GM13977 (cell line): ENCODE measurements at regions not wholly inside any gene's neighbourhood (a gene's known extent, or its start where the extent isn't known, plus 50 kb on each side); places are given as distances from the start of the nearest gene placed in this dataset.

Experiments
- DNase-seq: peaks from one replicate; pipeline ENCODE4 v3.0.0; 2012; ENCODE audit warnings: low spot score
- CTCF ChIP-seq: IDR thresholded peaks from 2 replicates; pipeline ENCODE4 v1.5.1; 2012; ENCODE audit warnings: mild to moderate bottlenecking, control low read depth; ENCODE audit not compliant: insufficient read depth; ENCODE audit errors: extremely low read depth, missing control alignments
- in situ Hi-C: fragments of 300-500 bp; cut with MboI; formaldehyde crosslinking; loops from one replicate; pipeline ENCODE4 v1.12.0; 2022; ENCODE audit warnings: low sequenced_read_pairs, low pct_unique_long_range_greater_than_20kb, mixed read lengths, inconsistent platforms; ENCODE audit not compliant: unreplicated experiment

- TF ChIP-seq CTCF, result no peak
- in situ Hi-C loops, result no loop called here
- DNase-seq, result no peak
Measured at GRCh38 chr10:42936580-42936979, 140.3 kb upstream of the RET start.

GRCh38 chr10:42937048-42937447 lies 139.8 kb upstream of the RET start:
- DNase-seq, result no peak
- in situ Hi-C loops, result no loop called here
- no peak for TF ChIP-seq CTCF

- no peak for TF ChIP-seq CTCF
- in situ Hi-C loops, result no loop called here
- DNase-seq, result no peak
Measured at GRCh38 chr10:42937649-42938180, 139.2 kb upstream of the RET start.

- in situ Hi-C loops, result no loop called here
Measured at GRCh38 chr10:42938351-42938750, 138.5 kb upstream of the RET start.

GRCh38 chr10:42939237-42939636 lies 137.6 kb upstream of the RET start:
- DNase-seq, result no peak
- in situ Hi-C loops, result no loop called here
- no peak for TF ChIP-seq CTCF

More at GRCh38 chr10:42938351-42938750, 138.5 kb upstream of the RET start:
- no peak for DNase-seq
- TF ChIP-seq CTCF, result no peak

- no peak for DNase-seq
- in situ Hi-C loops, result no loop called here
- no peak for TF ChIP-seq CTCF
Measured at GRCh38 chr10:42939685-42940366, 137.0 kb upstream of the RET start.
